SK-N-SH treated with all-trans-retinoic acid at 6 μM for 48 hours (cell line): ENCODE measurements at regions not wholly inside any gene's neighbourhood (a gene's known extent, or its start where the extent isn't known, plus 50 kb on each side); places are given as distances from the start of the nearest gene placed in this dataset.

Experiments
- ATAC-seq: fragments of 200-7000 bp; cut with Tn5 transposase; 3 replicates; pipeline ENCODE4 v1.9.1; 2020; ENCODE audit warnings: mild to moderate bottlenecking, moderate library complexity
- ARNTL ChIP-seq: fragments of 450-650 bp; formaldehyde crosslinking; IDR thresholded peaks from 2 replicates; pipeline ENCODE4 v1.5.0; 2020; ENCODE audit warnings: low read depth, mild to moderate bottlenecking, moderate library complexity, borderline replicate concordance
- BACH2 ChIP-seq: fragments of 250-450 bp; sonication (Bioruptor Pico); IDR thresholded peaks from 2 replicates; pipeline ENCODE4 v1.9.0; 2021; ENCODE audit warnings: mild to moderate bottlenecking, borderline replicate concordance
- GLIS3 ChIP-seq: fragments of 250-450 bp; sonication (Bioruptor Pico); IDR thresholded peaks from 2 replicates; pipeline ENCODE4 v1.5.0; 2020; ENCODE audit warnings: mild to moderate bottlenecking, moderate library complexity
- ISL1 ChIP-seq: fragments of 250-450 bp; sonication (Bioruptor Pico); IDR thresholded peaks from 2 replicates; pipeline ENCODE4 v2.1.2; 2022; ENCODE audit warnings: mild to moderate bottlenecking, moderate library complexity
- OSR1 ChIP-seq: fragments of 250-450 bp; sonication (Bioruptor Pico); IDR thresholded peaks from 2 replicates; pipeline ENCODE4 v1.8.0; 2022; ENCODE audit warnings: moderate library complexity, mild to moderate bottlenecking, inconsistent platforms
- PPARA ChIP-seq: fragments of 250-450 bp; sonication (Bioruptor Pico); IDR thresholded peaks from 2 replicates; pipeline ENCODE4 v1.5.0; 2020; ENCODE audit warnings: mild to moderate bottlenecking, borderline replicate concordance
- RARB ChIP-seq: fragments of 250-450 bp; sonication (Bioruptor Pico); IDR thresholded peaks from 2 replicates; pipeline ENCODE4 v1.8.0; 2021; ENCODE audit warnings: mild to moderate bottlenecking, moderate library complexity
- SNAI2 ChIP-seq: fragments of 250-450 bp; sonication (Bioruptor Pico); IDR thresholded peaks from 2 replicates; pipeline ENCODE4 v1.5.0; 2020; ENCODE audit warnings: mild to moderate bottlenecking, moderate library complexity
- TCF4 ChIP-seq: fragments of 250-450 bp; sonication (Bioruptor Pico); IDR thresholded peaks from 2 replicates; pipeline ENCODE4 v1.8.0; 2021; ENCODE audit warnings: mild to moderate bottlenecking, moderate library complexity, borderline replicate concordance
- TOX ChIP-seq: fragments of 250-450 bp; sonication (Bioruptor Pico); IDR thresholded peaks from 2 replicates; pipeline ENCODE4 v1.8.0; 2021; ENCODE audit warnings: mild to moderate bottlenecking, moderate library complexity, borderline replicate concordance
- ZC3H10 ChIP-seq: fragments of 250-450 bp; sonication (Bioruptor Pico); IDR thresholded peaks from 2 replicates; pipeline ENCODE4 v1.5.1; 2021; ENCODE audit warnings: mild to moderate bottlenecking, moderate library complexity
- ZFP3 ChIP-seq: fragments of 250-450 bp; sonication (Bioruptor Pico); IDR thresholded peaks from 2 replicates; pipeline ENCODE4 v1.5.0; 2020; ENCODE audit warnings: mild to moderate bottlenecking, moderate library complexity
- ZNF565 ChIP-seq: fragments of 450-650 bp; formaldehyde crosslinking; conservative IDR thresholded peaks from 2 replicates; pipeline ENCODE4 v1.5.0; 2020; ENCODE audit warnings: low read depth, mild to moderate bottlenecking, moderate library complexity
- ZNF70 ChIP-seq: fragments of 450-650 bp; formaldehyde crosslinking; IDR thresholded peaks from 2 replicates; pipeline ENCODE4 v1.5.0; 2020; ENCODE audit warnings: mild to moderate bottlenecking, moderate library complexity
- TF ChIP-seq, protein P1 (sequence below): fragments of 250-450 bp; sonication (Bioruptor Pico); IDR thresholded peaks from 2 replicates; pipeline ENCODE4 v1.5.0; 2020; ENCODE audit warnings: mild to moderate bottlenecking, moderate library complexity
- TF ChIP-seq, protein P2 (sequence below): fragments of 250-450 bp; sonication (Bioruptor Pico); IDR thresholded peaks from 2 replicates; pipeline ENCODE4 v1.5.1; 2020; ENCODE audit warnings: low read depth, mild to moderate bottlenecking, moderate library complexity
- TF ChIP-seq, protein P3 (sequence below): fragments of 250-450 bp; sonication (Bioruptor Pico); IDR thresholded peaks from 2 replicates; pipeline ENCODE4 v1.8.0; 2021; ENCODE audit warnings: low read depth, mild to moderate bottlenecking, moderate library complexity, borderline replicate concordance
- TF ChIP-seq, protein P4 (sequence below): fragments of 250-450 bp; sonication (Bioruptor Pico); IDR thresholded peaks from 2 replicates; pipeline ENCODE4 v1.8.0; 2020; ENCODE audit warnings: mild to moderate bottlenecking, moderate library complexity, borderline replicate concordance

DNA sequence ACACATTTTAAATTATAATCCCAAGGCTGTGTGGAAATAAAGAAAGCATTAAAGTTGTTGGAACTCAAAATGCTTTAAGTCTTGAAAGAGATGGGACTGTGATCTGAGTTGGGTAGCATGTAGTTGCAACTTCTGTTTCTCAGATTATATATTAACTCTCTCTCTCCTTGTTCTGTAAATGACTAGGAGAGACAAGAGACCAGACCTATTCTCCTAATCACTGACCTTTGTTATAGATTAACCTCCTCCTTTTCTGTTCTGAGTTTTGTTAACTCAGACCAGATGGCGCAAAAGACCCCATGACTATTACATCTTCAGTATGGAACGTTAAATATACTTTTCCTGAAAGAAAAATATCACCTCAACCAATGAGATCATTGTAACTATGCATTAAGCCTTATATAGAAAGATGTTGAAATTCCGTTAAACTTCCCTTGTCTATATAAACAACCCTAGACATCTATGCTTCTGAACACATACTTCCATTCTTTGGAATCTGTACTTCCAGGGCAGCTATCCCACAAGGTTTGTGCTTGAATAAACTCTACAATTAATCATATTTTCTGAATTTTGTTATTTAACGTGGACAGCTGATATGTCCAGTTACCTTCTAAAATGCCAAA, 143.5 kb upstream of the TRIM24 start:
- ATAC-seq, result no peak
- TF ChIP-seq ZNF565 (CRISPR knock-in tag) (no peak), ZC3H10 (no peak), GLIS3 (CRISPR knock-in tag) (no peak), ZNF70 (CRISPR knock-in tag) (no peak), ISL1 (CRISPR knock-in tag) (no peak), BACH2 (CRISPR knock-in tag) (no peak)

DNA sequence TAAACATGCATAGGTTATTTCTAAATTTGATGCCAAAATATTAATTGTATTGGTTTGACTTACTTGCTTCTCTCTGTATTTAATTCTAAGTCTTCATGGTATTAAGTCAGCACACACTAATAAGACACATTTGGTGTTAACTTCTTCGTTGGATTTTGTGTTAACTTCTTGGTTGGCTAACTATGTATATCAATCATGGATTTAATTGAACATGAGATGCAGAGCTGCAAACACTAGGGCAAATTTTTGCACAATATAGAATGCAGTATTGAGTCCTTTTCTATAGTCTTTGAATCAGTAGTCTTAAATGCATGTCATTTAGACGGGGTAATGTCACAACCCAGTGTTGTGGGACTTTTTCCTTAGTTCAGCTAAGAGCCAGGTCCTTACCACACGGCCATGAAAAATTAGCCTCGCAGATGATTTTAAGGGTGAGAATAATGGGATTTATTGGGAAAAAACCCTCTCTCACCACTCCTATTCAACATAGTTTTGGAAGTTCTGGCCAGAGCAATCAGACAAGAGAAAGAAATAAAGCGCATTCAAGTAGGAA, 142.9 kb upstream of the TRIM24 start:
- TF ChIP-seq ZFP3 (no peak), GLIS3 (CRISPR knock-in tag) (no peak), ZNF565 (CRISPR knock-in tag) (no peak), BACH2 (CRISPR knock-in tag) (no peak), PPARA (CRISPR knock-in tag) (no peak), RARB (CRISPR knock-in tag) (no peak), ZNF70 (CRISPR knock-in tag) (no peak), ISL1 (CRISPR knock-in tag) (no peak), TCF4 (CRISPR knock-in tag) (no peak), TOX (CRISPR knock-in tag) (no peak)
- TF ChIP-seq, protein P1, sequence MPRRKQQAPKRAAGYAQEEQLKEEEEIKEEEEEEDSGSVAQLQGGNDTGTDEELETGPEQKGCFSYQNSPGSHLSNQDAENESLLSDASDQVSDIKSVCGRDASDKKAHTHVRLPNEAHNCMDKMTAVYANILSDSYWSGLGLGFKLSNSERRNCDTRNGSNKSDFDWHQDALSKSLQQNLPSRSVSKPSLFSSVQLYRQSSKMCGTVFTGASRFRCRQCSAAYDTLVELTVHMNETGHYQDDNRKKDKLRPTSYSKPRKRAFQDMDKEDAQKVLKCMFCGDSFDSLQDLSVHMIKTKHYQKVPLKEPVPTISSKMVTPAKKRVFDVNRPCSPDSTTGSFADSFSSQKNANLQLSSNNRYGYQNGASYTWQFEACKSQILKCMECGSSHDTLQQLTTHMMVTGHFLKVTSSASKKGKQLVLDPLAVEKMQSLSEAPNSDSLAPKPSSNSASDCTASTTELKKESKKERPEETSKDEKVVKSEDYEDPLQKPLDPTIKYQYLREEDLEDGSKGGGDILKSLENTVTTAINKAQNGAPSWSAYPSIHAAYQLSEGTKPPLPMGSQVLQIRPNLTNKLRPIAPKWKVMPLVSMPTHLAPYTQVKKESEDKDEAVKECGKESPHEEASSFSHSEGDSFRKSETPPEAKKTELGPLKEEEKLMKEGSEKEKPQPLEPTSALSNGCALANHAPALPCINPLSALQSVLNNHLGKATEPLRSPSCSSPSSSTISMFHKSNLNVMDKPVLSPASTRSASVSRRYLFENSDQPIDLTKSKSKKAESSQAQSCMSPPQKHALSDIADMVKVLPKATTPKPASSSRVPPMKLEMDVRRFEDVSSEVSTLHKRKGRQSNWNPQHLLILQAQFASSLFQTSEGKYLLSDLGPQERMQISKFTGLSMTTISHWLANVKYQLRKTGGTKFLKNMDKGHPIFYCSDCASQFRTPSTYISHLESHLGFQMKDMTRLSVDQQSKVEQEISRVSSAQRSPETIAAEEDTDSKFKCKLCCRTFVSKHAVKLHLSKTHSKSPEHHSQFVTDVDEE (CRISPR knock-in tag), result no peak
- TF ChIP-seq, protein P2, sequence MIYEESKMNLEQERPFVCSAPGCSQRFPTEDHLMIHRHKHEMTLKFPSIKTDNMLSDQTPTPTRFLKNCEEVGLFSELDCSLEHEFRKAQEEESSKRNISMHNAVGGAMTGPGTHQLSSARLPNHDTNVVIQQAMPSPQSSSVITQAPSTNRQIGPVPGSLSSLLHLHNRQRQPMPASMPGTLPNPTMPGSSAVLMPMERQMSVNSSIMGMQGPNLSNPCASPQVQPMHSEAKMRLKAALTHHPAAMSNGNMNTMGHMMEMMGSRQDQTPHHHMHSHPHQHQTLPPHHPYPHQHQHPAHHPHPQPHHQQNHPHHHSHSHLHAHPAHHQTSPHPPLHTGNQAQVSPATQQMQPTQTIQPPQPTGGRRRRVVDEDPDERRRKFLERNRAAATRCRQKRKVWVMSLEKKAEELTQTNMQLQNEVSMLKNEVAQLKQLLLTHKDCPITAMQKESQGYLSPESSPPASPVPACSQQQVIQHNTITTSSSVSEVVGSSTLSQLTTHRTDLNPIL (CRISPR knock-in tag), result no peak
- TF ChIP-seq, protein P3, sequence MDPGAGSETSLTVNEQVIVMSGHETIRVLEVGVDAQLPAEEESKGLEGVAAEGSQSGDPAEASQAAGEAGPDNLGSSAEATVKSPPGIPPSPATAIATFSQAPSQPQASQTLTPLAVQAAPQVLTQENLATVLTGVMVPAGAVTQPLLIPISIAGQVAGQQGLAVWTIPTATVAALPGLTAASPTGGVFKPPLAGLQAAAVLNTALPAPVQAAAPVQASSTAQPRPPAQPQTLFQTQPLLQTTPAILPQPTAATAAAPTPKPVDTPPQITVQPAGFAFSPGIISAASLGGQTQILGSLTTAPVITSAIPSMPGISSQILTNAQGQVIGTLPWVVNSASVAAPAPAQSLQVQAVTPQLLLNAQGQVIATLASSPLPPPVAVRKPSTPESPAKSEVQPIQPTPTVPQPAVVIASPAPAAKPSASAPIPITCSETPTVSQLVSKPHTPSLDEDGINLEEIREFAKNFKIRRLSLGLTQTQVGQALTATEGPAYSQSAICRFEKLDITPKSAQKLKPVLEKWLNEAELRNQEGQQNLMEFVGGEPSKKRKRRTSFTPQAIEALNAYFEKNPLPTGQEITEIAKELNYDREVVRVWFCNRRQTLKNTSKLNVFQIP, result no peak
- TF ChIP-seq, protein P4, sequence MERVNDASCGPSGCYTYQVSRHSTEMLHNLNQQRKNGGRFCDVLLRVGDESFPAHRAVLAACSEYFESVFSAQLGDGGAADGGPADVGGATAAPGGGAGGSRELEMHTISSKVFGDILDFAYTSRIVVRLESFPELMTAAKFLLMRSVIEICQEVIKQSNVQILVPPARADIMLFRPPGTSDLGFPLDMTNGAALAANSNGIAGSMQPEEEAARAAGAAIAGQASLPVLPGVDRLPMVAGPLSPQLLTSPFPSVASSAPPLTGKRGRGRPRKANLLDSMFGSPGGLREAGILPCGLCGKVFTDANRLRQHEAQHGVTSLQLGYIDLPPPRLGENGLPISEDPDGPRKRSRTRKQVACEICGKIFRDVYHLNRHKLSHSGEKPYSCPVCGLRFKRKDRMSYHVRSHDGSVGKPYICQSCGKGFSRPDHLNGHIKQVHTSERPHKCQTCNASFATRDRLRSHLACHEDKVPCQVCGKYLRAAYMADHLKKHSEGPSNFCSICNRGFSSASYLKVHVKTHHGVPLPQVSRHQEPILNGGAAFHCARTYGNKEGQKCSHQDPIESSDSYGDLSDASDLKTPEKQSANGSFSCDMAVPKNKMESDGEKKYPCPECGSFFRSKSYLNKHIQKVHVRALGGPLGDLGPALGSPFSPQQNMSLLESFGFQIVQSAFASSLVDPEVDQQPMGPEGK (CRISPR knock-in tag), result no peak
- TF ChIP-seq, all 23 proteins: peak for 0
- ATAC-seq, result no peak

DNA sequence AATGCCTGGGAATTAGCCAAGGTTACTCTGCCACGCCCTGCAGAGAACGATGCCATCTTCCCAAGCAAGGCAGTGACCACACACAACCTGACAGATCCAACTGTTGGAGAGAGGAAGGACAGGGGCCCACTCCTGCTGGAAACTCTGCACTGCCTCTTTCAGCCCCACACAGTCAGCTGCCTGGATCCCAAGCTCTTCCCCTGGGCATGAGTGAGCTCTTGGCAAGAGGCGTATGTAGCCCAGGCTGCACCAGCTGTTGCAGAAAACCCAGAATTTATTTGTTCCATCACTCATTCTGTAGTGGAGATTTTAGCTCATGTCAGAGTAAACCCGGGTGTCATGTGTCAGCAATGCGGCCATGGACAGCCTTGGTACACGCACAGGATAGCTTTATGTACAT, 135.1 kb upstream of the TRIM24 start:
- ATAC-seq, result no peak

More for the DNA sequence above, 135.1 kb upstream of the TRIM24 start:
- TF ChIP-seq OSR1 (CRISPR knock-in tag), result no peak
- TF ChIP-seq, protein P3, result no peak
- TF ChIP-seq BACH2 (CRISPR knock-in tag), result no peak
- TF ChIP-seq, protein P2 (CRISPR knock-in tag), result no peak
- TF ChIP-seq PPARA (CRISPR knock-in tag), result no peak
- TF ChIP-seq ARNTL, result no peak
- TF ChIP-seq, protein P1 (CRISPR knock-in tag), result no peak
- TF ChIP-seq SNAI2, result no peak
- no peak for TF ChIP-seq ZFP3
- no peak for TF ChIP-seq RARB (CRISPR knock-in tag)
- TF ChIP-seq ZNF70 (CRISPR knock-in tag), result no peak
- TF ChIP-seq GLIS3 (CRISPR knock-in tag), result no peak
